Left renal cortex interstitium (tissue), 4 donors: ENCODE measurements at regions not wholly inside any gene's neighbourhood (a gene's known extent, or its start where the extent isn't known, plus 50 kb on each side); places are given as distances from the start of the nearest gene placed in this dataset.

Source experiments
- DNase-seq, 4 donors: peaks; one replicate each; pipeline ENCODE4 v3.0.0-alpha.2; 2013; ENCODE audit warnings: low read depth in 4 of 4, low spot score in 2 of 4, missing footprints in 1 of 4

GRCh38 chr7:106797937-106798336 lies 67.1 kb upstream of the PIK3CG start:
- no peak for DNase-seq

DNA sequence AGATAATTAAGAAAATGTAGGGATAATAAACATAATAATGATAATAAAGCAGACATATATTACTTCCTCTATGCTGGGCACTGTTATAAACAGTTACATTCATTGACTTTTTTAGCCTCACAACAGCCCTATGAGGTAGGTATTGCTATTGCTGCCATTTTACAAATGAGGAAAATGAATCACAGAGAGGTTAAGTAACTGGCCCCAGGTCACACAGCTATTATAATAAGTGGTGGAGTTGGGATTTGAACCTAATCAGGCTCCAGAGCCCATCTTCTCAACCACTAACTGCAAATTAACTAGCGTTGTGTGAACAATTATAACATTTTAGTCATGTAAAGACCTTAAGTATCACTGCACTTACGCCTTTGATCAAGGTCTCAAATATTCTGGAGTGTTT lies 62.5 kb upstream of the PIK3CG start:
- DNase-seq = no peak

DNA sequence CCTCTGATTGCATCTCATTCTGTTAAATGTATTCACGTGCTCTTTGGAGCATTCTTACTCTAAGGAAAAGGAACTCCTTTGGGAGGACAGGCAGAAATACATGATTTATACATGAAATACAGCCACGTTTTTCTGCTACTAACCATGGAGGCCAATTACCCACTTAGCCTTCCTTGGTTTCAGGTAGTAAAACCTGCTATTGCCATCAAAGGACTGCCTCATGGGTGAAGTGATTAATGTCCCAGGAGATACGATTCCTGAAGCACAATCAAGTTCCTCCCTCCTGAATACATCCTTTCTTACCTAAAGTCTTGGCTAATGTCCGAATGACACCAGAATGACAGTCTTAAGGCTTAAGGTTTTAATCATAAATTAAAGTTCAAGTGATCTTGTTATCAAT lies 58.5 kb upstream of the PIK3CG start:
- peak in 1 of 4 donors; percentile 21 for DNase-seq

DNA sequence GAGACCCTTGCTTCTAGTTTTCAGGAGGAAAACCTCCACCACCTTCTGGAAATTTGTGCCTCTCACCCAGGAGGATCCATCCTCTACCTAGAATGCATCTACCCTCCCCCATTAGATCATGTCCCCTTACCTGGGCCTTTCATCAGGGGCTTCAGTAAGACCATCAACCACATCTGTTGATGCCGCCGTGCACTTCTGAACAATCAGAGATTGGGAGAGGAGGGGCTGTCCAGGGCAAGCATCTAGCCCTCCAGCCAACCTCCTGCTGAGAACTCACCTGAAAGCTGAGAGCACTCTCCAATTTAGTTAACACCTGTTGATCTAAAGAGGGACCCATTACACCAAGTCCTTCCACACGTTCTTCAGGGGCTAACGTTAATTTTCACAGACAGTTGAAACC lies 57.6 kb upstream of the PIK3CG start:
- no peak for DNase-seq

- DNase-seq = no peak
Observed at GRCh38 chr7:106808967-106809635, 56.0 kb upstream of the PIK3CG start.

GRCh38 chr7:106811472-106811871 lies 53.6 kb upstream of the PIK3CG start:
- DNase-seq = no peak

DNA sequence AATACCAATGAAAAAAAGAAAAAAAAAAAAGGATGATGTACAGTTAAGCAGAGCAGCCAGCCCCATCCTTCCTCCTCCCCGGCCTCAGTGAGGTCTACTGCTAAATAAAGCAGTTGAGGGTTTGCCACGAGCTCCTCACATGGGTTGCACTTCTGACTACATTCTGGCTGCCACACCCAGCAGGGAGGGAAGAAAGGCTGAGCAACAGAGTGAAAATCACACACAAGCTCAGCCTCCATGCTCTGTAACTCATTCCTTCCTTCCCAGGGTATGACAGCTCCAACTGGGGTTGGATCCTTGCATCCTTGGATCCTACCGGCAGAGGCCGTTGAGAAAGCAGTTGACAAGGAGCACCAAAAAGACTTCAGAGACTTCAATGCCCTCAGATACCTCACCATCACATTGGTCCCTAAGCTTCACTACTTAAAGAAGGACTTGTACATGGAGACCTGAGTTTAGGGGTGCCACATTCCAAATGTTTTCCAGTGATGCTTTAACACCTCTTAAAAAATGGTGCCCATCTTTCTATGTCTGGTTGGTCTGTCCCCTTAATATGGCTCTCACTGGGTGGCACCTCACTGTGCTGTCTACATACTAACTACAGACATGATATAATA lies 52.9 kb upstream of the PIK3CG start:
- no peak for DNase-seq

GRCh38 chr7:106813705-106814305 lies 51.3 kb upstream of the PIK3CG start:
- no peak for DNase-seq

DNA sequence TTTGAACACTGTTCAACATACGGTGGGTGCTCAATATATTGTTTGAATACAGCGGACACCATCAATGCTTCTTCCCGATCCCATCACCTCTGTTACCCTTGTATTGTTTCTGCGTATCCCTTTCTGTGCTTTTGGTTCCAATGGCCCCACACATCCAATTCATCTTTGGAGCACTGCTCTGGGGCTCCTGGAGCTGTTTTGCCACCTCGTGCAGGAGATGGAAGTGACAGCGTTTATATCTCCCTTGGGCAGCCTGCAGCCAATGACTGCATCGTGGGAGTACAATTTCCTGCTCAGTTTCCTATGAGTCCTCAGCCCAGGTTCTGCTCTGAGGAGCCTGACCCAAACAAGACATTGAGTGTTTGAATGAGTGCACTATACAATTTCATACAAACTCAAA lies 50.2 kb upstream of the PIK3CG start:
- no peak for DNase-seq
